ENCODE measurements at regions not wholly inside any gene's neighbourhood (a gene's known extent, or its start where the extent isn't known, plus 50 kb on each side); places are given as distances from the start of the nearest gene placed in this dataset.
"Not testable (repeated sequence)": the region's sequence is repeated elsewhere in the genome, so short reads cannot be mapped to it uniquely, and the experiment has no call there.

DNA sequence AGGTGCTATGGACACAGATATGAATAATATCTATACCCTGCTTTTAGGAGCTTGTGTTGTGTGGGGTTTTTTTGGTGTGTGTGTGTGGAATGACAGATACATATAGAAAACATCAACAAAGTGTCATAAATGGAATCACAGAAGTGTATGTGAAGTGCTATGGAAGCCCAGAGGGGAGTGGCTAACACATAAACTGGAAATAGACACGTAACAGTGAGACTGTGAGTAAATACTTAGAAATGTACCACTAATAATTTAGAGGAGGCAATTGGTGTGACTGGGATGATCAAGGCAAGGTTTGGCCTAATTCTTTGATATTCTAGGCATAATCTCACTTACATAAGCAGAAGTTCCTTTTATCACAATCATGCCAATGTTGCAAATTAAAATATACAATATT, 169.3 kb upstream of the TENM4 start:
- H3K4me3 ChIP-seq (ENCODE audit: low read length in 3 of 3), result no peak overlapping the region
- TF ChIP-seq, protein P1, sequence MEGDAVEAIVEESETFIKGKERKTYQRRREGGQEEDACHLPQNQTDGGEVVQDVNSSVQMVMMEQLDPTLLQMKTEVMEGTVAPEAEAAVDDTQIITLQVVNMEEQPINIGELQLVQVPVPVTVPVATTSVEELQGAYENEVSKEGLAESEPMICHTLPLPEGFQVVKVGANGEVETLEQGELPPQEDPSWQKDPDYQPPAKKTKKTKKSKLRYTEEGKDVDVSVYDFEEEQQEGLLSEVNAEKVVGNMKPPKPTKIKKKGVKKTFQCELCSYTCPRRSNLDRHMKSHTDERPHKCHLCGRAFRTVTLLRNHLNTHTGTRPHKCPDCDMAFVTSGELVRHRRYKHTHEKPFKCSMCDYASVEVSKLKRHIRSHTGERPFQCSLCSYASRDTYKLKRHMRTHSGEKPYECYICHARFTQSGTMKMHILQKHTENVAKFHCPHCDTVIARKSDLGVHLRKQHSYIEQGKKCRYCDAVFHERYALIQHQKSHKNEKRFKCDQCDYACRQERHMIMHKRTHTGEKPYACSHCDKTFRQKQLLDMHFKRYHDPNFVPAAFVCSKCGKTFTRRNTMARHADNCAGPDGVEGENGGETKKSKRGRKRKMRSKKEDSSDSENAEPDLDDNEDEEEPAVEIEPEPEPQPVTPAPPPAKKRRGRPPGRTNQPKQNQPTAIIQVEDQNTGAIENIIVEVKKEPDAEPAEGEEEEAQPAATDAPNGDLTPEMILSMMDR (IDR thresholded peaks at IDR 0.05; ENCODE audit: borderline replicate concordance, extremely low read depth, insufficient read depth), result no peak
- FAIRE-seq (no peak), DNase-seq (no peak)
- H3K36me3 ChIP-seq (ENCODE audit: control insufficient read depth in 2 of 3, insufficient read depth in 3 of 3, low read length in 3 of 3), result no peaks in the 10 kb centered on the region
- H3K9ac ChIP-seq (ENCODE audit: low read length in 3 of 3), result no peak overlapping the region
- no peak overlapping the region for H3K27ac ChIP-seq (ENCODE audit: low read depth in 2 of 2, low read length in 2 of 2)
- no peaks in the 10 kb centered on the region for H3K27me3 ChIP-seq (ENCODE audit: control insufficient read depth, insufficient read depth, low read length)
- H3K4me1 ChIP-seq (ENCODE audit: control insufficient read depth in 2 of 3, insufficient read depth in 2 of 3, low read depth in 1 of 3, low read length in 3 of 3), result no peaks in the 10 kb centered on the region
- intact Hi-C loops (cut with DNase I), result no loop called here
- H3K9me3 ChIP-seq (ENCODE audit: control insufficient read depth in 2 of 3, insufficient read depth in 1 of 3, low read length in 3 of 3), result no peaks in the 10 kb centered on the region

DNA sequence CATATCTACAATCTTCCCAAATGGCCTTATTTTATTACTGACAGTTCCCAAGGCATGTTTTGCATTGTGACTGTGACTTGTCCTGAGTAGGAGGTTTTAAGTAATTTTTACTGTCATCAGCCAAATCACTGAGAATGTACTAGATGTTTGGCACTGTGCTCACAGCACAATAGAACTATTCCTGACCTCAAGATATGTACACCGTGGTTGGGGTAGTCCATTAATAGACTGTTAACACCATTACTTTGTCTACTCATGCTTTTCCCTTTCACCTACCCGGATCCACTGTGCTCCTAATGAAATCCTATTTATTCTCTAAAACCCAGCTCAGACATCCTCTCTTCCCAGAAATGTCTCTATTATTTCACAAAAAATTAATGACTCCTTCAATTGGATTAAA, 168.7 kb upstream of the TENM4 start:
- Histone ChIP-seq H3K4me3 (ENCODE audit: low read length in 3 of 3) (no peak overlapping the region), H3K9me3 (ENCODE audit: control insufficient read depth in 2 of 3, insufficient read depth in 1 of 3, low read length in 3 of 3) (no peaks in the 10 kb centered on the region), H3K27me3 (ENCODE audit: control insufficient read depth, insufficient read depth, low read length) (no peaks in the 10 kb centered on the region), H3K36me3 (ENCODE audit: control insufficient read depth in 2 of 3, insufficient read depth in 3 of 3, low read length in 3 of 3) (no peaks in the 10 kb centered on the region), H3K4me1 (ENCODE audit: control insufficient read depth in 2 of 3, insufficient read depth in 2 of 3, low read depth in 1 of 3, low read length in 3 of 3) (no peaks in the 10 kb centered on the region), H3K27ac (ENCODE audit: low read depth in 2 of 2, low read length in 2 of 2) (no peak overlapping the region), H3K9ac (ENCODE audit: low read length in 3 of 3) (no peak overlapping the region)
- DNase-seq, result no peak
- FAIRE-seq, result no peak
- intact Hi-C loops (cut with DNase I), result no loop called here
- TF ChIP-seq, protein P1 (IDR thresholded peaks at IDR 0.05; ENCODE audit: borderline replicate concordance, extremely low read depth, insufficient read depth), result no peak

DNA sequence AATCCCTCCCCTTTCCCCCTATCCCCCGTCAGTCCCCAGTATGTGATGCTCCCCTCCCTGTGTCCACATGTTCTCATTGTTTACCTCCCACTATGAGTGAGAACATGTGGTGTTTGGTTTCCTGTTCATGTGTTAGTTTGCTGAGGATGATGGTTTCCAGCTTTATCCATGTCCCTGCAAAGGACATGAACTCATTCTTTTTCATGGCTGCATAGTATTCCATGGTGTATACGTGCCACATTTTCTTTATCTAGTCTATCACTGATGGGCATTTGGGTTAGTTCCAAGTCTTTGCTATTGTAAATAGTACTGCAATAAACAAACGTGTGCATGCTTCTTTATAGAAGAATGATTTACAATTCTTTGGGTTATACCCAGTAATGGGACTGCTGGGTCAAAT, 165.6 kb upstream of the TENM4 start:
- intact Hi-C loops (cut with DNase I); H3K4me3 ChIP-seq (ENCODE audit: low read length in 3 of 3); DNase-seq; H3K27ac ChIP-seq (ENCODE audit: low read depth in 2 of 2, low read length in 2 of 2); H3K36me3 ChIP-seq (ENCODE audit: control insufficient read depth in 2 of 3, insufficient read depth in 3 of 3, low read length in 3 of 3); H3K27me3 ChIP-seq (ENCODE audit: control insufficient read depth, insufficient read depth, low read length); H3K9ac ChIP-seq (ENCODE audit: low read length in 3 of 3); H3K4me1 ChIP-seq (ENCODE audit: control insufficient read depth in 2 of 3, insufficient read depth in 2 of 3, low read depth in 1 of 3, low read length in 3 of 3); FAIRE-seq; H3K9me3 ChIP-seq (ENCODE audit: control insufficient read depth in 2 of 3, insufficient read depth in 1 of 3, low read length in 3 of 3): not testable (repeated sequence)

DNA sequence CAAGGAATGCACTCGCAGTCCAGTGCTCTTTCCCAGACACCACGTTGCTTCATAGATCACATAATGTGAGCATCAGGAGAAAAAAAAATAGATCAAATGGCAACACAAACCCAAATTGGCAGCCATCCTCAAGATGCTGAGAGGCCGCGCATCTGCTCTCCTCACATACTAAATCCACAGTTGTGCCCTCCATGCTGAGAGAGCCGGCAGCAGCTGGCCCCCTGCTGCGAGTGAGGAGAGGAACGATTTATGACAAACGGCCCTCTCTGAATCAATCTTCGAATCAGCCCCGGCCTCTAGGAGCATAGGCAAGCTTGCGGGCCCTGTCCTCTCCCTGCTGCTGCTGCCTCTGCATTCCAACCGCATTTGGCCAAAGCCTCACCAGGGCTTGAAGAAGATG, 159.9 kb upstream of the TENM4 start:
- DNase-seq (no peak), FAIRE-seq (no peak)
- H3K4me3 ChIP-seq (ENCODE audit: low read length in 3 of 3), result no peak overlapping the region
- H3K4me1 ChIP-seq (ENCODE audit: control insufficient read depth in 2 of 3, insufficient read depth in 2 of 3, low read depth in 1 of 3, low read length in 3 of 3), result no peaks in the 10 kb centered on the region
- no peaks in the 10 kb centered on the region for H3K27me3 ChIP-seq (ENCODE audit: control insufficient read depth, insufficient read depth, low read length)
- intact Hi-C loops (cut with DNase I), result no loop called here
- H3K9me3 ChIP-seq (ENCODE audit: control insufficient read depth in 2 of 3, insufficient read depth in 1 of 3, low read length in 3 of 3), result no peaks in the 10 kb centered on the region
- H3K36me3 ChIP-seq (ENCODE audit: control insufficient read depth in 2 of 3, insufficient read depth in 3 of 3, low read length in 3 of 3), result no peaks in the 10 kb centered on the region
- no peak overlapping the region for H3K27ac ChIP-seq (ENCODE audit: low read depth in 2 of 2, low read length in 2 of 2)
- TF ChIP-seq, protein P1 (IDR thresholded peaks at IDR 0.05; ENCODE audit: borderline replicate concordance, extremely low read depth, insufficient read depth), result no peak
- no peak overlapping the region for H3K9ac ChIP-seq (ENCODE audit: low read length in 3 of 3)
